ENCODE measurements at regions not wholly inside any gene's neighbourhood (a gene's known extent, or its start where the extent isn't known, plus 50 kb on each side); places are given as distances from the start of the nearest gene placed in this dataset.

DNA sequence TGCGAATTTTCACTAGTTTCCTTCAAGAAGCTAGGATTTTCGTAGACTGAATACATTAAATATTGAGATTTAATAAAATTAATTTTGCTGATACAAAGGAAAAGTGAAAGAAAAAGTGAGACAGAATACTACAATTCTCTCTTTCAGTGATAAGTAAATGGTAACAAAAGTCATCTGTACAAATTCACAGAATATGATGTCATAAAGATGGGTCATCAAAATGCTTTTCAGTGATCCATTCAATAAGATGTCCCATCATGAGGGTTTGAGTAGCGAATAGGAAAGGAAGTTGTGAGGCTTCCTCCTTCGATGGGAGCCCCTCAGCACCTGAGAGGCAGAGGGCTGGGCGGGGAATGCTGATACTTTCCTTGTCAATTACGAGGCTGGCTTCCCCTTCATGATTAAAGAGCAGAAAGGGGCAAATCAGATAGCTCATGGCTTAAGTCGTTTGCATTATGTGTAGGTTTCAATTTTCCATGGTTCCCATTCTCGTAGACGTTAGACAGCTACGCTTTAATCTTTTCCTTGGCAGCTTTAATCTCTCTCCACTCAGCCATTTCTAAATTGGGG lies 108.8 kb upstream of the SORBS2 start:
- TF ChIP-seq, protein P1, sequence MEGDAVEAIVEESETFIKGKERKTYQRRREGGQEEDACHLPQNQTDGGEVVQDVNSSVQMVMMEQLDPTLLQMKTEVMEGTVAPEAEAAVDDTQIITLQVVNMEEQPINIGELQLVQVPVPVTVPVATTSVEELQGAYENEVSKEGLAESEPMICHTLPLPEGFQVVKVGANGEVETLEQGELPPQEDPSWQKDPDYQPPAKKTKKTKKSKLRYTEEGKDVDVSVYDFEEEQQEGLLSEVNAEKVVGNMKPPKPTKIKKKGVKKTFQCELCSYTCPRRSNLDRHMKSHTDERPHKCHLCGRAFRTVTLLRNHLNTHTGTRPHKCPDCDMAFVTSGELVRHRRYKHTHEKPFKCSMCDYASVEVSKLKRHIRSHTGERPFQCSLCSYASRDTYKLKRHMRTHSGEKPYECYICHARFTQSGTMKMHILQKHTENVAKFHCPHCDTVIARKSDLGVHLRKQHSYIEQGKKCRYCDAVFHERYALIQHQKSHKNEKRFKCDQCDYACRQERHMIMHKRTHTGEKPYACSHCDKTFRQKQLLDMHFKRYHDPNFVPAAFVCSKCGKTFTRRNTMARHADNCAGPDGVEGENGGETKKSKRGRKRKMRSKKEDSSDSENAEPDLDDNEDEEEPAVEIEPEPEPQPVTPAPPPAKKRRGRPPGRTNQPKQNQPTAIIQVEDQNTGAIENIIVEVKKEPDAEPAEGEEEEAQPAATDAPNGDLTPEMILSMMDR (IDR thresholded peaks at IDR 0.05), result no peak
- no peak for TF ChIP-seq EZH2 (IDR thresholded peaks at IDR 0.05; ENCODE audit: borderline replicate concordance, insufficient read depth, low read depth, low read length, poor library complexity, severe bottlenecking)
